ENCODE measurements at regions not wholly inside any gene's neighbourhood (a gene's known extent, or its start where the extent isn't known, plus 50 kb on each side); places are given as distances from the start of the nearest gene placed in this dataset.
"Not testable (repeated sequence)": the region's sequence is repeated elsewhere in the genome, so short reads cannot be mapped to it uniquely, and the experiment has no call there.

DNA sequence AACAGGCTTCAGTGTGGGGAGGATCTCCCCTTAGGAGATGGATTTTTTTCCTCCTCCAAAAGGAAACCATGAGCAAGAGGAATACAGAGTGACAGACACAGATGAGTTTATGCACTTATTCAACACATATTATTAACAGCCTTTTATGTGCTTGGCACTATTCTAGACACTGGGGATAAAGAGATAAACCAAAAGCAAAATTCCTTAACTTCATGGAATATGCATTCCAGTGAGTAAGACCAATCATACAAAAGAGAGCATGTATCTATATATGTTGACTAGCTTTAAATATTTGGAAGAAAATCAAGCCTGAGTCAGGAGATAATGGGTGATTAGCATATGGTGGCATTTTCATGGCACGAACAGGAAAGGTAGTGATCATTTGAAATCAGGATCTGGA lies 284.4 kb upstream of the RASGRP1 start:
- Mint-ChIP-seq H3K27me3 (ENCODE audit: low read depth, poor library complexity) (peaks cover 9% of the 10 kb centered on the region), H3K36me3 (ENCODE audit: low read depth) (no peaks in the 10 kb centered on the region), H3K27ac (no peak overlapping the region), H3K4me1 (peaks cover 5% of the 10 kb centered on the region), H3K4me3 (no peak overlapping the region), H3K9me3 (no peaks in the 10 kb centered on the region)
- TF ChIP-seq, protein P1, sequence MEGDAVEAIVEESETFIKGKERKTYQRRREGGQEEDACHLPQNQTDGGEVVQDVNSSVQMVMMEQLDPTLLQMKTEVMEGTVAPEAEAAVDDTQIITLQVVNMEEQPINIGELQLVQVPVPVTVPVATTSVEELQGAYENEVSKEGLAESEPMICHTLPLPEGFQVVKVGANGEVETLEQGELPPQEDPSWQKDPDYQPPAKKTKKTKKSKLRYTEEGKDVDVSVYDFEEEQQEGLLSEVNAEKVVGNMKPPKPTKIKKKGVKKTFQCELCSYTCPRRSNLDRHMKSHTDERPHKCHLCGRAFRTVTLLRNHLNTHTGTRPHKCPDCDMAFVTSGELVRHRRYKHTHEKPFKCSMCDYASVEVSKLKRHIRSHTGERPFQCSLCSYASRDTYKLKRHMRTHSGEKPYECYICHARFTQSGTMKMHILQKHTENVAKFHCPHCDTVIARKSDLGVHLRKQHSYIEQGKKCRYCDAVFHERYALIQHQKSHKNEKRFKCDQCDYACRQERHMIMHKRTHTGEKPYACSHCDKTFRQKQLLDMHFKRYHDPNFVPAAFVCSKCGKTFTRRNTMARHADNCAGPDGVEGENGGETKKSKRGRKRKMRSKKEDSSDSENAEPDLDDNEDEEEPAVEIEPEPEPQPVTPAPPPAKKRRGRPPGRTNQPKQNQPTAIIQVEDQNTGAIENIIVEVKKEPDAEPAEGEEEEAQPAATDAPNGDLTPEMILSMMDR (IDR thresholded peaks at IDR 0.05): no peak
- no peak for DNase-seq

DNA sequence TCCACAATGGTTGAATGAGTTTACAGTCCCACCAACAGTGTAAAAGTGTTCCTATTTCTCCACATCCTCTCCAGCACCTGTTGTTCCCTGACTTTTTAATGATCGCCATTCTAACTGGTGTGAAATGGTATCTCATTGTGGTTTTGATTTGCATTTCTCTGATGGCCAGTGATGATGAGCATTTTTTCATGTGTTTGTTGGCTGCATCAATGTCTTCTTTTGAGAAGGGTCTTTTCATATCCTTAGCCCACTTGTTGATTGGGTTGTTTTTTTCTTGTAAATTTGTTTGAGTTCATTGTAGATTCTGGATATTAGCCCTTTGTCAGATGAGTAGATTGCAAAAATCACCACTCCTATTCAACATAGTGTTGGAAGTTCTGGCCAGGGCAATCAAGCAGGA lies 287.6 kb upstream of the RASGRP1 start:
- not testable (repeated sequence) for H3K36me3 Mint-ChIP-seq (ENCODE audit: low read depth); H3K9me3 Mint-ChIP-seq; H3K4me1 Mint-ChIP-seq; H3K4me3 Mint-ChIP-seq; DNase-seq; H3K27ac Mint-ChIP-seq
- peaks cover 11% of the 10 kb centered on the region for H3K27me3 Mint-ChIP-seq (ENCODE audit: low read depth, poor library complexity)

DNA sequence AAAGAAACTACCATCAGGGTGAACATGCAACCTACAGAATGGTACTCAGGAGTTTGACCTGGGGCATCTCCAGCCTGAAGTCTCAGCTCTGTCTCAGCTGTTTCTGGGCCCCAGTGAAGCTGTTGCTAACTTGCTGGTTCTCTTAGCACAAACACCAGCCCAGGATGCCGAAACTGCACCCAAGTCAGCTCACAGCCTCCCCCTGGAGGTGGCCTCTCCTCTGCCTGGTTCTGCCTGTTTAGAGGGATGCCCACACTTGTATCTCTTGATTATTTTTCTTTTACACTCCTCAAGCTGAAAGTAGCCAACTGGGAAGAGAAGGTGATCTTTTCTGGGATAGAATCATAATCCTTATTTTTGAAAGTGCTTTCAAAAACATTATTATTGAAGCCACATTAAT lies 289.0 kb upstream of the RASGRP1 start:
- H3K4me1 Mint-ChIP-seq: no peaks in the 10 kb centered on the region
- H3K36me3 Mint-ChIP-seq (ENCODE audit: low read depth): no peaks in the 10 kb centered on the region
- no peak overlapping the region for H3K27ac Mint-ChIP-seq
- no peak overlapping the region for H3K4me3 Mint-ChIP-seq
- H3K27me3 Mint-ChIP-seq (ENCODE audit: low read depth, poor library complexity): peaks cover 9% of the 10 kb centered on the region
- peak; percentile 36 for DNase-seq
- H3K9me3 Mint-ChIP-seq: no peaks in the 10 kb centered on the region
- TF ChIP-seq, protein P1 (IDR thresholded peaks at IDR 0.05): peak; percentile 31

DNA sequence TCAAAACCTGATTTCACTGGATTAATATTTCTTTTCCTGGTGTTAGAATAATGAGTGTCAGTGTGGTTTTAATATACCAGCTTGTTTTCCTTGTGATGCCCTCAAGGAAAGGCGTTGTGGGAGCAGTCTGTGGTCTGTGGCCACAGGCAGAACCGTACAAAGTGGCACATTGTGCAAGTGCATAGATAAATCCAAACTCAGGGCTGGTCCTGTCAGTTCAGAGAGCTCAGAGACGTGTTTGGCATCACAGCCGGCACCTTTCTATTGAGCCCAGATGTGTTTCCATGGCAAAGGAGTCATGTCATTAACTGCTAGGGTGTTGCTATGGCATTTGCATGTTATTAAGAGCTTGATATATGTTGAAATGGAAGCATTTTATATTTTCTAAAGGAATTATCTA lies 289.9 kb upstream of the RASGRP1 start:
- Mint-ChIP-seq H3K9me3 (no peaks in the 10 kb centered on the region), H3K27ac (no peak overlapping the region), H3K36me3 (ENCODE audit: low read depth) (no peaks in the 10 kb centered on the region), H3K4me3 (no peak overlapping the region), H3K27me3 (ENCODE audit: low read depth, poor library complexity) (peaks cover 7% of the 10 kb centered on the region), H3K4me1 (no peaks in the 10 kb centered on the region)
- TF ChIP-seq, protein P1 (IDR thresholded peaks at IDR 0.05): no peak
- DNase-seq: no peak

DNA sequence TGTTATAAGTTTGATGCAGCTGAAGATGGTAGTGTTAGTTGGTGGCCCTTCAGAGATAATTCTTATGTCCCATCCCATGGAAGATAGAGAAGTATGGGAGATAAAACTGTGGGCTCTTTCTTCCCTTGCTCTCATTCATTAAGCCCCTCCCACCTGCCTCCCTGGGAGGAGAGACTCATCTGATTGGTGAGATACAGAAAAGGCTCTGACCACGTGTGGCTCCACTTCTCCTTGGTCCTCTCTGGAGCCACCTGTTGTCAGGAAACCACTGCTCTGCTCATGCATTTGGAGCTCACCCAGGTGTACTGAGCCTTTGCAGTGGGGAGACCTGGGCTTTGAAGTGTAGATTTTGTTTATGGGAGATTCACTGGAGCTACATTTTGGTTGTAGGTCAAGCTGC lies 293.2 kb upstream of the RASGRP1 start:
- Mint-ChIP-seq H3K36me3 (ENCODE audit: low read depth) (no peaks in the 10 kb centered on the region), H3K9me3 (no peaks in the 10 kb centered on the region), H3K4me3 (no peak overlapping the region), H3K27me3 (ENCODE audit: low read depth, poor library complexity) (peaks cover 7% of the 10 kb centered on the region), H3K4me1 (no peaks in the 10 kb centered on the region), H3K27ac (no peak overlapping the region)
- TF ChIP-seq, protein P1 (IDR thresholded peaks at IDR 0.05): no peak
- no peak for DNase-seq

DNA sequence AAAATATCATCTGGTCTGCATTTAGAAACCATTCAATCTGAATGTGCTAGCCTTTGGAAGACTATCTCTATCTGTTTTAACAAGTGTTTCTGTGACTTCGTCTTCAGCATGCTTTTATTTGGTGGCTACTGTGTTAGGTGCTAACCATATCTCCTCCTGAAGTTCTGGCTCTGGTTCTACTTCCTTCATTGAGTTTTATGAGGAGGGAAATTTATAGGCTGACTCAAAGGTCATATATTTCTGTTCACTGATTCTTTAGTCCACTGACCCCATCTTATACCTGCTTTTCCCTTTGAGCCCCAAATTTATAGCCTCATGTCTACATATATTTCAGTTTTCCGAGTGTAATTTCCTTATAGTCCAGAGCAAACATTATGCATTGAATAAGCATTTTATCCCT lies 295.0 kb upstream of the RASGRP1 start:
- H3K27me3 Mint-ChIP-seq (ENCODE audit: low read depth, poor library complexity): peaks cover 3% of the 10 kb centered on the region
- no peak overlapping the region for H3K4me3 Mint-ChIP-seq
- TF ChIP-seq, protein P1 (IDR thresholded peaks at IDR 0.05): no peak
- peaks cover 4% of the 10 kb centered on the region for H3K4me1 Mint-ChIP-seq
- H3K36me3 Mint-ChIP-seq (ENCODE audit: low read depth): no peaks in the 10 kb centered on the region
- no peak overlapping the region for H3K27ac Mint-ChIP-seq
- H3K9me3 Mint-ChIP-seq: no peaks in the 10 kb centered on the region
- DNase-seq: no peak

All from nephron progenitor cell (in vitro differentiated cells).